ENCODE measurements at regions not wholly inside any gene's neighbourhood (a gene's known extent, or its start where the extent isn't known, plus 50 kb on each side); places are given as distances from the start of the nearest gene placed in this dataset.

DNA sequence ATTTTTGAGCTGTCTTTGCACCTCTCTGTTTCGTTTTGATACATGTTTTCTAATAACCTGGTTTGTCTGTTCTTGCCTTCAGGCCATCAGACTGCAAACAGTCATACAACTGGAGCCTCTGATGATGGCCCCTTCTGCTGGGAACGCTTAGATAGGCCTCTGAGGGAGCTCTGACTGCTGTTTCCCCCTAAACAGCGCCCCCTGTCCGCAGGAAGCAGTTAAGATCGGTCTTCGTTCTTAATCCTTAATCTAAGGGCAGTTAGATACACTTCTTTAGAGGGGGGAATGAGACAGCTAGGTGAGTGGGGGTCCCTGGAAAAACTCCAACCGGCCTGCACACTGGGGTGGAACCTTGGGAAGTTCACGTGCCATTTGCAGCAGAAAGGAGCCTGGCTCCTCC lies 1338.8 kb upstream of the SEL1L start:
- Histone ChIP-seq H3K9me3 (no peaks in the 10 kb centered on the region), H3K4me1 (no peaks in the 10 kb centered on the region)

GRCh38 chr14:82878951-82879350 lies 1345.3 kb upstream of the SEL1L start:
- no peak overlapping the region for H3K27ac ChIP-seq
- no peak for ATAC-seq (ENCODE audit: low FRiP score in 2 of 2)
- TF ChIP-seq POLR2A (IDR thresholded peaks at IDR 0.05) (no peak), EP300 (IDR thresholded peaks at IDR 0.05) (no peak), CTCF (IDR thresholded peaks at IDR 0.05) (no peak), POLR2AphosphoS5 (IDR thresholded peaks at IDR 0.05) (no peak)
- H3K4me3 ChIP-seq = no peak overlapping the region
- no peaks in the 10 kb centered on the region for H3K36me3 ChIP-seq
- WGBS, 2 donors = 75 to 79% methylated on average over 3 of the region's 3 CpGs
- no peaks in the 10 kb centered on the region for H3K27me3 ChIP-seq
- DNase-seq = no peak
- no peaks in the 10 kb centered on the region for H3K4me1 ChIP-seq
- no peaks in the 10 kb centered on the region for H3K9me3 ChIP-seq

More for the DNA sequence above, 1338.8 kb upstream of the SEL1L start:
- Histone ChIP-seq H3K4me3 (no peak overlapping the region), H3K36me3 (no peaks in the 10 kb centered on the region), H3K27ac (no peak overlapping the region), H3K27me3 (no peaks in the 10 kb centered on the region)
- no peak for DNase-seq
- no peak for ATAC-seq (ENCODE audit: low FRiP score in 2 of 2)
- WGBS, 2 donors = 50 to 58% methylated on average over 8 of the region's 8 CpGs
- no peak for TF ChIP-seq EP300 (IDR thresholded peaks at IDR 0.05)
- no peak for TF ChIP-seq POLR2AphosphoS5 (IDR thresholded peaks at IDR 0.05)
- no peak for TF ChIP-seq POLR2A (IDR thresholded peaks at IDR 0.05)
- peak in 1 of 6 experiments; percentile 9 for TF ChIP-seq CTCF (IDR thresholded peaks at IDR 0.05)

DNA sequence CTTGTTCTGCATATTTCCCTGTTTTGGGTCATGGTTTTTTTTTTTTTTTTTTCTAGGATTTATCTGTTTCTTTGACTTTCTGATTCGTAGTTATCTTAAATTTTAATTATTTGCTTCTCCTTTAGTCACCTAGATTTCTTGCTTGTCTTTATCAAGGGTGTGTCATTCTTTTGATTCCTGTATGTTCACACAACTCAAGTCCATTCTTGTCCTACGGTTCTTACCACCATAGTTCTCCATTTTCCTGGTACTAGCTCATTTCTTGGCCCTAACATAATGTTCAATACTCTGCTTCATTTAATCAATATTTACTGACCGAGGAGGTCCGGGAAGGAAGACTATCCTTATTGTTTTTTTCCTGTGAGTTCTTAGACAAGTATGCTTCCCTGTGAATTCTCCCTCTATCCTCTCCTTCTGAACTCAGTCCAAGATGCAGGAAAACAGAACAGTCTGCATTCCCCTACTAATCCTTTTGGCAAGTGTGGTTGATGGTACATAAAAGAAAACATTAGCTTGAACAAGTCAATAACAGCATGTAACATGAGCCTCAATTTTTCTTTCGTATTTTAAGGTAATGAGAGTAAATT lies 1346.4 kb upstream of the SEL1L start:
- DNase-seq (no peak), ATAC-seq (ENCODE audit: low FRiP score in 2 of 2) (no peak)
- no peaks in the 10 kb centered on the region for H3K27me3 ChIP-seq
- no peak overlapping the region for H3K27ac ChIP-seq
- WGBS, 2 donors = 73 to 77% methylated on average over 5 of the region's 5 CpGs
- no peaks in the 10 kb centered on the region for H3K4me1 ChIP-seq
- TF ChIP-seq POLR2AphosphoS5 (IDR thresholded peaks at IDR 0.05) (no peak), EP300 (IDR thresholded peaks at IDR 0.05) (no peak), CTCF (IDR thresholded peaks at IDR 0.05) (no peak), POLR2A (IDR thresholded peaks at IDR 0.05) (no peak)
- no peaks in the 10 kb centered on the region for H3K9me3 ChIP-seq
- H3K36me3 ChIP-seq = no peaks in the 10 kb centered on the region
- H3K4me3 ChIP-seq = no peak overlapping the region

DNA sequence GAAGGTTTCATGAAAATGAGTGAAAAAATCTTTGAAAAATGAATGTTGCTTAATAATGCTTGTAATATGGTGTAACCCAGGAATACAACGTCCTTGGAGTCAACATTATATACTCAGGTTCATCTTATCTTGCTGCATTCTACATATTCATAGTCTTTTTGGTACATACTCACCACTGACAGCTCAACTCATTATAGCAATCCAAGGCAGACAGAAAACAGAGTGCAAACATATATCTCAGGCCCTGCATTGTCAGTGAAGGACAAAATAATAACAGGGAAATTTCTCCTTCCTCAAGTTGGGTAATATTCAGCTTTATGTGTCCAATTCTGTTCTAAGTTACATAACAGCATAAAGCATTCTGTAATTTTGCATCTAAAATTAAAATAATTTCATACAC lies 1353.0 kb upstream of the SEL1L start:
- ATAC-seq (ENCODE audit: low FRiP score in 2 of 2) (no peak), DNase-seq (no peak)
- H3K9me3 ChIP-seq = no peaks in the 10 kb centered on the region
- no peaks in the 10 kb centered on the region for H3K36me3 ChIP-seq
- WGBS, 2 donors = 53 to 58% methylated on average over 1 of the region's 1 CpG
- TF ChIP-seq POLR2A (IDR thresholded peaks at IDR 0.05) (no peak), POLR2AphosphoS5 (IDR thresholded peaks at IDR 0.05) (no peak), CTCF (IDR thresholded peaks at IDR 0.05) (no peak), EP300 (IDR thresholded peaks at IDR 0.05) (no peak)
- H3K27ac ChIP-seq = no peak overlapping the region
- no peaks in the 10 kb centered on the region for H3K4me1 ChIP-seq
- H3K4me3 ChIP-seq = no peak overlapping the region
- no peaks in the 10 kb centered on the region for H3K27me3 ChIP-seq

- H3K4me3 ChIP-seq = no peak overlapping the region
- no peaks in the 10 kb centered on the region for H3K36me3 ChIP-seq
- H3K9me3 ChIP-seq = no peaks in the 10 kb centered on the region
- no peaks in the 10 kb centered on the region for H3K27me3 ChIP-seq
- no peak for DNase-seq
- no peak for ATAC-seq (ENCODE audit: low FRiP score in 2 of 2)
- no peaks in the 10 kb centered on the region for H3K4me1 ChIP-seq
- TF ChIP-seq POLR2A (IDR thresholded peaks at IDR 0.05) = no peak
- no peak for TF ChIP-seq EP300 (IDR thresholded peaks at IDR 0.05)
- no peak for TF ChIP-seq POLR2AphosphoS5 (IDR thresholded peaks at IDR 0.05)
- TF ChIP-seq CTCF (IDR thresholded peaks at IDR 0.05) = no peak
- no peak overlapping the region for H3K27ac ChIP-seq
Observed at GRCh38 chr14:82889701-82890100, 1356.0 kb upstream of the SEL1L start.

Measured in upper lobe of left lung (tissue), 6 donors.